Heart right ventricle (tissue), 16 donors: ENCODE measurements at regions not wholly inside any gene's neighbourhood (a gene's known extent, or its start where the extent isn't known, plus 50 kb on each side); places are given as distances from the start of the nearest gene placed in this dataset.

ENCODE experiments used
- ATAC-seq, 8 donors: fragments of 200-7000 bp; cut with Tn5 transposase; one replicate each; pipeline ENCODE4 v1.9.1; 2020; ENCODE audit warnings: mild to moderate bottlenecking in 8 of 8, moderate library complexity in 8 of 8, moderate number of reproducible peaks in 1 of 8
- DNase-seq, 2 donors: peaks; one replicate each; pipeline ENCODE4 v3.0.0-alpha.2; 2020
- H3K27ac ChIP-seq, 10 donors: fragments of 200-600 bp; sonication (generic) in 2 of 10; one replicate each; pipeline versions ENCODE4 v1.5.0 to v1.8.0; 2020 to 2022; ENCODE audit warnings: mild to moderate bottlenecking in 3 of 10
- H3K27me3 ChIP-seq, 7 donors: fragments of 200-600 bp; one replicate each; pipeline ENCODE4 v1.8.0; 2021 to 2022; ENCODE audit warnings: mild to moderate bottlenecking in 2 of 7
- H3K36me3 ChIP-seq, 9 donors: fragments of 200-600 bp; sonication (generic) in 1 of 9; one replicate each; pipeline versions ENCODE4 v1.5.0 to v1.8.0; 2020 to 2022; ENCODE audit warnings: mild to moderate bottlenecking in 2 of 9
- H3K4me1 ChIP-seq, 9 donors: fragments of 200-600 bp; sonication (generic) in 1 of 9; one replicate each; pipeline versions ENCODE4 v1.5.0 to v1.8.0; 2020 to 2022; ENCODE audit warnings: mild to moderate bottlenecking in 4 of 9
- H3K4me3 ChIP-seq, 10 donors: fragments of 200-600 bp; sonication (generic) in 2 of 10; one replicate each; pipeline versions ENCODE4 v1.5.0 to v1.8.0; 2020 to 2022; ENCODE audit warnings: mild to moderate bottlenecking in 7 of 10, moderate library complexity in 2 of 10
- H3K9me3 ChIP-seq, 11 donors: fragments of 200-600 bp in 10 of 11; sonication (generic) in 2 of 11; one replicate each; pipeline versions ENCODE4 v1.5.0 to v1.8.0; 2013 to 2022; ENCODE audit warnings: mild to moderate bottlenecking in 2 of 11, control low read depth in 1 of 11, moderate library complexity in 1 of 11
- WGBS, 2 donors: extraction: QIAGEN DNeasy Blood & Tissue Kit; methylation state at CpG; one replicate each; pipeline ENCODE4 v1.1.7; 2013; ENCODE audit warnings: inconsistent platforms in 1 of 2; 5-methylcytosine and 5-hydroxymethylcytosine counted together
- intact Hi-C, 10 donors: fragments of 100-400 bp; cut with DNase I; formaldehyde crosslinking; loops; one replicate each; pipeline versions ENCODE4 v1.11.1 to v1.14.2; 2022
- TF ChIP-seq, protein P1 (sequence below), 9 donors: fragments of 200-600 bp; sonication (generic) in 2 of 9; IDR thresholded peaks; one replicate each; pipeline versions ENCODE4 v1.5.0 to v1.8.0; 2021 to 2022; ENCODE audit warnings: antibody characterized with exemption in 9 of 9, mild to moderate bottlenecking in 5 of 9, moderate library complexity in 1 of 9
- donor health status: Arrhythmogenic right ventricular cardiomyopathy.
- donor health status: ischemic (EF 13 %, LVEDD 7.1; RV severe dilation, severe dysfunction).
- donor health status: healthy with polysubstance abuse.
- donor health status: DM: no; HTN: yes; CAD: no.
- donor health status: DM: no; HTN: no; CAD: no.
- donor health status: ischemic (EF 25% LVEDD 6.9; RV normal size, moderate dysfunction).
- donor health status: ischemic (EF 25% LVEDD 5.7; RV mildly dilated, moderate dysfunction).
- donor health status: healthy.
- donor health status: DM: yes; HTN: yes; CAD: no.
- donor health status: Ischemic cardiomyopathy.
- donor health status: ischemic (EF 35%, LVEDD 5.7; RV mildly dilated, moderate dysfunction).
- donor health status: nonischemic (EF 11% LVEDD 7.7; RV severe dilation, severe dysfunction).
- donor health status: DM: yes; HTN: yes; CAD: no.
- donor health status: PGD.
- donor health status: ischemic (EF 29% LVEDD 5.4; RV normal size, mild dysfunction).
- donor health status: nonischemic (EF 23%, LVEDD 6.1; RV moderate dilation, normal function).

DNA sequence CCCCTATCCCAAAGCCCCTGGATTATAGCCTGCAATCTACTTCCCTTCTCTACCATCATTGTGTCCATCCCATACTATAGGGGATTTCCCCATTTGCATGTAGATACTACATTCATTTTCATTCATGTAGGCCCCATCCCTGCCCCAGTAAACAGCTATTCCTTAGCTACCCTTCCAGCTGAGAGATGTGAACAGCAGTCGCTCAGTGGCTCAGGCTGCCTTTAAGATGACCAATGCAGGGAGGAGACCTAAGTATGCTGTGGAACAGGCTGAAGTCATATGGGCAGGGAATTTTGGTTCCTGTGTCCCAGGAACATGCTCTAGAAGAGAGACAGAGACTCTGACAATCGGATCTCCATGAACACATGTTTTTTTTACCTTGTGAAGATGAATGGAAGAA lies 481.2 kb upstream of the SYT1 start:
- Histone ChIP-seq H3K36me3 (no peaks in the 10 kb centered on the region), H3K27me3 (no peaks in the 10 kb centered on the region), H3K27ac (no peak overlapping the region), H3K9me3 (peaks cover 0 to 19% (median 5%) of the 10 kb centered on the region in 11 donors), H3K4me1 (no peaks in the 10 kb centered on the region), H3K4me3 (no peak overlapping the region)
- WGBS, 2 donors, result 79 to 85% methylated on average over 2 of the region's 2 CpGs
- ATAC-seq (no peak), DNase-seq (no peak)
- intact Hi-C loops, result no loop called here
- TF ChIP-seq, protein P1, sequence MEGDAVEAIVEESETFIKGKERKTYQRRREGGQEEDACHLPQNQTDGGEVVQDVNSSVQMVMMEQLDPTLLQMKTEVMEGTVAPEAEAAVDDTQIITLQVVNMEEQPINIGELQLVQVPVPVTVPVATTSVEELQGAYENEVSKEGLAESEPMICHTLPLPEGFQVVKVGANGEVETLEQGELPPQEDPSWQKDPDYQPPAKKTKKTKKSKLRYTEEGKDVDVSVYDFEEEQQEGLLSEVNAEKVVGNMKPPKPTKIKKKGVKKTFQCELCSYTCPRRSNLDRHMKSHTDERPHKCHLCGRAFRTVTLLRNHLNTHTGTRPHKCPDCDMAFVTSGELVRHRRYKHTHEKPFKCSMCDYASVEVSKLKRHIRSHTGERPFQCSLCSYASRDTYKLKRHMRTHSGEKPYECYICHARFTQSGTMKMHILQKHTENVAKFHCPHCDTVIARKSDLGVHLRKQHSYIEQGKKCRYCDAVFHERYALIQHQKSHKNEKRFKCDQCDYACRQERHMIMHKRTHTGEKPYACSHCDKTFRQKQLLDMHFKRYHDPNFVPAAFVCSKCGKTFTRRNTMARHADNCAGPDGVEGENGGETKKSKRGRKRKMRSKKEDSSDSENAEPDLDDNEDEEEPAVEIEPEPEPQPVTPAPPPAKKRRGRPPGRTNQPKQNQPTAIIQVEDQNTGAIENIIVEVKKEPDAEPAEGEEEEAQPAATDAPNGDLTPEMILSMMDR (IDR thresholded peaks at IDR 0.05), result no peak

DNA sequence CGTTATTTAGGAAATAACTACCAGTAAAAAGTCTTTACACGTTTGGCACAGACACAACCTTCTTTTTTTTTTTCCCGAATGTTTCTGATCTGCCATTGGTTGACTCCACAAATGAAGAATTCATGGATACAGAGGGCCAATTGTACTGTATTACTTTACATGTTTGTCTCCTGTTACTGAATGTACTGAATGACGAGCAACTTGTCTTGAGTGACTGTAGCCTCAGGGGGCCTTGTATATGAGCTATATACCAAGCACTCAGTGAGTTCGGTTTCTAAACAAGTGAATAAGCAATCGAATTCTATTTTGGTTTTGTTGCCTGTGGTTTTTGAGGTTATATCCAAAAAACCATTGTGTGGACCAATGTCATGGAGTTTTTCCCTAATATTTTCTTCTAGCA lies 480.0 kb upstream of the SYT1 start:
- WGBS, 2 donors, result 81 to 86% methylated on average over 6 of the region's 6 CpGs
- ATAC-seq (no peak), DNase-seq (no peak)
- Histone ChIP-seq H3K27me3 (no peaks in the 10 kb centered on the region), H3K27ac (no peak overlapping the region), H3K4me1 (no peaks in the 10 kb centered on the region), H3K4me3 (no peak overlapping the region), H3K36me3 (no peaks in the 10 kb centered on the region), H3K9me3 (peaks cover 0 to 7% (median 0%) of the 10 kb centered on the region in 11 donors)
- TF ChIP-seq, protein P1 (IDR thresholded peaks at IDR 0.05), result no peak
- intact Hi-C loops, result no loop called here

DNA sequence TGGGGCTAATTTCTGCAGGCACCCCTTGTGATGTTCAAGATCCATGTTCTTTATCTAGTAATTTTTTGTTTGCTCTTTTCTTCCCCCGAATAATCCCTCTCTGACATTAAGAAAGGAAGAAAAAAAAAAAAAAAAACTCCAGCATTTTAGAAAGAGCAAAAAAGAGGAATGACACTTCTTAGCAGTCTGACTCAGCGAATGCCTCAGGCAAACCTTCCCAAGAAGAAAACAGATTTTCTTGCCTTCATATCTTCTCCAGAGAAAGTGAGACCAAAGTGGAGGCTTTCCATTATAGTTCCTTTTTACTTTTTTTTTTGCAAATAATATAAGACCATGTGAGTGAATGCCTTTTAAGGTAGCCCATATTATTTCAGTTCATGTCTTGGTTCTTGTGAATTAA lies 479.0 kb upstream of the SYT1 start:
- intact Hi-C loops, result no loop called here
- H3K27ac ChIP-seq, result no peak overlapping the region
- TF ChIP-seq, protein P1 (IDR thresholded peaks at IDR 0.05), result no peak

DNA sequence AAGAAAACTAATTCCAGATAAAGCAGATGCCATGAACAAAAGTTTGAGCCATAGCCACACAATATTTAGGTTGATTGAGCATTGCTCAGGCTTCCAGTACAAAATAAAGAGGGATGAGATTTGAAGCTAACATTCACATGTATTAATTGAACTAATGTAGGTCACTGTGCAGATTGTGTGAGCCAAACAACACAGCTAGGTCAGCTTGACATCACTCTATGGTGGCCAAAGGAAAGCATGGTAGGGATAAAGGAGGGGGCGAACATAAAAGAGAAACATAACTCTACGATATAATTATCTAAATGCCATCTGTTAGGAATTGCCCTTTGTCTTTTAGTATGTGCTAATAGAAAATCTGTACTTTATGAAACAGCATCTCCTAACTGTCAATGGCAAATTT lies 477.7 kb upstream of the SYT1 start:
- Histone ChIP-seq H3K4me3 (no peak overlapping the region), H3K36me3 (no peaks in the 10 kb centered on the region), H3K4me1 (no peaks in the 10 kb centered on the region), H3K27me3 (no peaks in the 10 kb centered on the region), H3K9me3 (no peaks in the 10 kb centered on the region), H3K27ac (no peak overlapping the region)
- WGBS, 2 donors, result 90% methylated on average over 2 of the region's 2 CpGs
- ATAC-seq (no peak), DNase-seq (no peak)
- TF ChIP-seq, protein P1 (IDR thresholded peaks at IDR 0.05), result no peak
- intact Hi-C loops, result no loop called here

More for the DNA sequence above, 479.0 kb upstream of the SYT1 start:
- H3K9me3 ChIP-seq, result no peaks in the 10 kb centered on the region
- no peak overlapping the region for H3K4me3 ChIP-seq
- DNase-seq, result no peak
- H3K4me1 ChIP-seq, result no peaks in the 10 kb centered on the region
- H3K36me3 ChIP-seq, result no peaks in the 10 kb centered on the region
- no peak for ATAC-seq
- 75 to 80% methylated on average over 2 of the region's 2 CpGs for WGBS, 2 donors
- no peaks in the 10 kb centered on the region for H3K27me3 ChIP-seq

DNA sequence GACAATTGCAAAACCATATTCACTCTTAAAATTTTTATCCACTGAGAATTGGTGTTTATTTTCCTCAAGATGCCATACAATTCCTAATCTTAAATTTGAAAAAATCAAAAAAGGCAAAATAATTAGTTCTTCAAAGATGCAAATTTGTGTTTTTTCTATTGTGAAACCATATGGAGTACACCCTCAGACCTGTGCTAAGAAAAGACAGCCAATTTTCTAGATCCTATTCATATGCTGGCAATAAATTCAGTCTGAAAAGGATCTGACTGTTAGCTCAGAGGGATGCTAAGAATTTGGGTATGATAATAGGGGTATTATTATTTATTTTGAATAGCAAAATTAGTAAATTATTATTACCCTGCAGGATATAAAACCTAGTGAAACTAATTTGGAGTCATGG lies 476.9 kb upstream of the SYT1 start:
- H3K9me3 ChIP-seq, result no peaks in the 10 kb centered on the region
- no peaks in the 10 kb centered on the region for H3K36me3 ChIP-seq
- TF ChIP-seq, protein P1 (IDR thresholded peaks at IDR 0.05), result no peak
- ATAC-seq, result no peak
- H3K27ac ChIP-seq, result no peak overlapping the region
- no peaks in the 10 kb centered on the region for H3K4me1 ChIP-seq
- DNase-seq, result no peak
- H3K27me3 ChIP-seq, result no peaks in the 10 kb centered on the region
- intact Hi-C loops, result no loop called here
- H3K4me3 ChIP-seq, result no peak overlapping the region
